Endothelial cell of umbilical vein (primary cell): ENCODE measurements at regions not wholly inside any gene's neighbourhood (a gene's known extent, or its start where the extent isn't known, plus 50 kb on each side); places are given as distances from the start of the nearest gene placed in this dataset.

Experiments
- BruUV-seq: library from RNA; stranded (reverse); fragments of 400-500 nt; replicated peaks from 2 replicates; lab custom pipeline; 2021; lab: Mats Ljungman, UMichigan
- CTCF ChIA-PET: fragments of 300-600, 350-600 bp; sonication (Branson Sonifier 250); formaldehyde crosslinking; loops from one replicate; lab custom pipeline; 2021; ENCODE audit warnings: antibody characterized with exemption, inconsistent platforms; lab: Charles Lee
- POLR2A ChIA-PET: fragments of 300-600, 350-600 bp; sonication (Branson Sonifier 250); formaldehyde crosslinking; loops from one replicate; lab custom pipeline; 2021; ENCODE audit warnings: antibody characterized with exemption, inconsistent platforms; lab: Charles Lee
- DNase-seq: peaks from one replicate; pipeline ENCODE4 v3.0.0-alpha.2; 2011; ENCODE audit warnings: low read depth, low spot score
- FAIRE-seq: peaks from 2 replicates; lab custom pipeline; 2011; peaks lifted over from hg19 to GRCh38; lab: Jason Lieb, UNC
- H2AFZ ChIP-seq: 2 replicates; pipeline ENCODE4 v1.6.0; 2012; ENCODE audit warnings: low read depth, low read length, control low read depth, inconsistent platforms
- H3K27ac ChIP-seq: 2 replicates; pipeline ENCODE4 v1.5.1; 2011; ENCODE audit warnings: low read depth, mild to moderate bottlenecking, control low read depth, low read length, moderate library complexity; ENCODE audit not compliant: insufficient read depth
- H3K27me3 ChIP-seq, 2 experiments: 2 replicates each; pipeline versions ENCODE4 v1.6.0 to v1.6.1; 2011; ENCODE audit warnings: low read length in 2 of 2, mixed read lengths in 1 of 2; ENCODE audit not compliant: control insufficient read depth in 2 of 2, insufficient read depth in 2 of 2
- H3K36me3 ChIP-seq, 2 experiments: 2 replicates in 1 of 2; 3 replicates in 1 of 2; pipeline ENCODE4 v1.5.1; 2011; ENCODE audit warnings: low read length in 2 of 2, mild to moderate bottlenecking in 1 of 2, moderate library complexity in 1 of 2; ENCODE audit not compliant: control insufficient read depth in 2 of 2, insufficient read depth in 2 of 2; ENCODE audit errors: extremely low read depth in 1 of 2
- H3K4me1 ChIP-seq: 3 replicates; pipeline ENCODE4 v1.5.1; 2011; ENCODE audit warnings: mild to moderate bottlenecking, low read length; ENCODE audit not compliant: control insufficient read depth, insufficient read depth; ENCODE audit errors: extremely low read depth
- H3K4me2 ChIP-seq: 2 replicates; pipeline ENCODE4 v1.6.1; 2011; ENCODE audit warnings: low read length, control low read depth, mixed read lengths; ENCODE audit not compliant: insufficient read depth
- H3K4me3 ChIP-seq, 3 experiments: fragments of 200-600 bp in 1 of 3; sonication (generic), shearing (Covaris generic) in 1 of 3; replicated peaks in 1 of 3; 2 replicates each; pipeline ENCODE4 v1.5.1; 2011 to 2016; ENCODE audit warnings: control low read depth in 3 of 3, low read length in 3 of 3, mild to moderate bottlenecking in 2 of 3, inconsistent platforms in 1 of 3, low read depth in 1 of 3, moderate library complexity in 1 of 3; ENCODE audit not compliant: insufficient read depth in 1 of 3
- H3K79me2 ChIP-seq: 2 replicates; pipeline ENCODE4 v1.6.0; 2012; ENCODE audit warnings: low read length, inconsistent platforms; ENCODE audit not compliant: control insufficient read depth, insufficient read depth
- H3K9ac ChIP-seq: replicated peaks from 2 replicates; pipeline ENCODE3; 2011; ENCODE audit warnings: low read length, control low read depth; ENCODE audit not compliant: insufficient read depth; ENCODE audit errors: extremely low read depth
- H3K9me1 ChIP-seq: replicated peaks from 3 replicates; pipeline ENCODE4 v1.6.0; 2011; ENCODE audit warnings: mild to moderate bottlenecking, low read length; ENCODE audit not compliant: control insufficient read depth, insufficient read depth; ENCODE audit errors: extremely low read depth
- H3K9me3 ChIP-seq: replicated peaks from 2 replicates; pipeline ENCODE4 v1.5.1; 2012; ENCODE audit warnings: low read length, inconsistent platforms; ENCODE audit not compliant: control insufficient read depth, insufficient read depth
- H4K20me1 ChIP-seq: replicated peaks from 2 replicates; pipeline ENCODE3; 2011; ENCODE audit warnings: mild to moderate bottlenecking, low read length; ENCODE audit not compliant: control insufficient read depth, insufficient read depth; ENCODE audit errors: extremely low read depth
- EZH2 ChIP-seq: IDR thresholded peaks from 2 replicates; pipeline ENCODE4 v1.6.1; 2012; ENCODE audit warnings: borderline replicate concordance, low read depth, mild to moderate bottlenecking, moderate library complexity, low read length, inconsistent platforms; ENCODE audit not compliant: severe bottlenecking
- FOS ChIP-seq: IDR thresholded peaks from 2 replicates; pipeline ENCODE4 v1.6.1; 2011; ENCODE audit warnings: mild to moderate bottlenecking, low read length, moderate library complexity, borderline replicate concordance; ENCODE audit not compliant: insufficient read depth
- GATA2 ChIP-seq: IDR thresholded peaks from 2 replicates; pipeline ENCODE4 v1.7.0; 2011; ENCODE audit warnings: low read depth, mild to moderate bottlenecking, moderate library complexity, mixed read lengths, low read length; ENCODE audit not compliant: insufficient read length, insufficient read depth
- JUN ChIP-seq: IDR thresholded peaks from 2 replicates; pipeline ENCODE4 v1.6.1; 2011; ENCODE audit warnings: borderline replicate concordance, low read depth; ENCODE audit not compliant: insufficient read length, insufficient read depth
- MYC ChIP-seq: IDR thresholded peaks from one replicate; pipeline ENCODE4 v1.6.1; 2011; ENCODE audit warnings: mild to moderate bottlenecking, low read depth, low read length
- POLR2A ChIP-seq: IDR thresholded peaks from 2 replicates; pipeline ENCODE4 v1.6.1; 2012; ENCODE audit warnings: low read depth, mild to moderate bottlenecking, control low read depth, low read length
- POLR2AphosphoS5 ChIP-seq: IDR thresholded peaks from 2 replicates; pipeline ENCODE4 v1.6.1; 2012; ENCODE audit warnings: low read depth, mild to moderate bottlenecking, control low read depth, low read length, moderate library complexity; ENCODE audit not compliant: insufficient read depth
- dilution Hi-C: fragments of 300-500 bp; cut with MboI; formaldehyde crosslinking; loops from one replicate; pipeline ENCODE4 v1.15.0; 2019; ENCODE audit warnings: low sequenced_read_pairs; ENCODE audit not compliant: extremely low pct_ligation_motif_present
- intact Hi-C: fragments of 100-400 bp; cut with micrococcal nuclease; formaldehyde crosslinking; loops from one replicate; pipeline ENCODE4 v1.10.0; 2022
- TF ChIP-seq, protein P1 (sequence below), 2 donors: IDR thresholded peaks; 1 replicate in 1 of 2; 2 replicates in 1 of 2; pipeline ENCODE4 v1.5.1; 2011; ENCODE audit warnings: low read length in 2 of 2, mild to moderate bottlenecking in 2 of 2, moderate library complexity in 2 of 2, control low read depth in 1 of 2, inconsistent platforms in 1 of 2, low read depth in 1 of 2; ENCODE audit not compliant: insufficient read depth in 1 of 2; ENCODE audit errors: extremely low read depth in 1 of 2
- TF ChIP-seq, protein P2 (sequence below): IDR thresholded peaks from 2 replicates; pipeline ENCODE4 v1.6.1; 2011; ENCODE audit not compliant: insufficient read depth, insufficient read length

GRCh38 chr4:64756016-64756415 is 346.8 kb upstream of the TECRL start:
- ChIA-PET POLR2A (no interaction called here), CTCF (no interaction called here)
- no peak overlapping the region for H3K9ac ChIP-seq
- H3K9me1 ChIP-seq, result no peaks in the 10 kb centered on the region
- no TSS peak for BruUV-seq
- H3K27me3 ChIP-seq, result no peaks in the 10 kb centered on the region
- intact Hi-C loops (no loop called here), dilution Hi-C loops (no loop called here)
- no peak overlapping the region for H3K4me2 ChIP-seq
- DNase-seq, result peak; percentile 1
- no peaks in the 10 kb centered on the region for H4K20me1 ChIP-seq
- no peaks in the 10 kb centered on the region for H3K9me3 ChIP-seq
- TF ChIP-seq GATA2 (no peak), MYC (no peak), JUN (no peak), EZH2 (no peak), POLR2A (no peak), FOS (no peak), POLR2AphosphoS5 (no peak)
- TF ChIP-seq, protein P1, sequence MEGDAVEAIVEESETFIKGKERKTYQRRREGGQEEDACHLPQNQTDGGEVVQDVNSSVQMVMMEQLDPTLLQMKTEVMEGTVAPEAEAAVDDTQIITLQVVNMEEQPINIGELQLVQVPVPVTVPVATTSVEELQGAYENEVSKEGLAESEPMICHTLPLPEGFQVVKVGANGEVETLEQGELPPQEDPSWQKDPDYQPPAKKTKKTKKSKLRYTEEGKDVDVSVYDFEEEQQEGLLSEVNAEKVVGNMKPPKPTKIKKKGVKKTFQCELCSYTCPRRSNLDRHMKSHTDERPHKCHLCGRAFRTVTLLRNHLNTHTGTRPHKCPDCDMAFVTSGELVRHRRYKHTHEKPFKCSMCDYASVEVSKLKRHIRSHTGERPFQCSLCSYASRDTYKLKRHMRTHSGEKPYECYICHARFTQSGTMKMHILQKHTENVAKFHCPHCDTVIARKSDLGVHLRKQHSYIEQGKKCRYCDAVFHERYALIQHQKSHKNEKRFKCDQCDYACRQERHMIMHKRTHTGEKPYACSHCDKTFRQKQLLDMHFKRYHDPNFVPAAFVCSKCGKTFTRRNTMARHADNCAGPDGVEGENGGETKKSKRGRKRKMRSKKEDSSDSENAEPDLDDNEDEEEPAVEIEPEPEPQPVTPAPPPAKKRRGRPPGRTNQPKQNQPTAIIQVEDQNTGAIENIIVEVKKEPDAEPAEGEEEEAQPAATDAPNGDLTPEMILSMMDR (IDR thresholded peaks at IDR 0.05; ENCODE audit: extremely low read depth in 1 of 2, insufficient read depth in 1 of 2, low read depth in 1 of 2, low read length in 2 of 2), result no peak
- TF ChIP-seq, protein P2, sequence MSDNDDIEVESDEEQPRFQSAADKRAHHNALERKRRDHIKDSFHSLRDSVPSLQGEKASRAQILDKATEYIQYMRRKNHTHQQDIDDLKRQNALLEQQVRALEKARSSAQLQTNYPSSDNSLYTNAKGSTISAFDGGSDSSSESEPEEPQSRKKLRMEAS, result no peak
- no peak overlapping the region for H3K4me3 ChIP-seq
- no peak overlapping the region for H3K27ac ChIP-seq
- H3K4me1 ChIP-seq, result no peaks in the 10 kb centered on the region
- no peak overlapping the region for H2AFZ ChIP-seq
- H3K79me2 ChIP-seq, result no peaks in the 10 kb centered on the region
- FAIRE-seq, result no peak
- no peaks in the 10 kb centered on the region for H3K36me3 ChIP-seq
